ENCODE measurements at regions not wholly inside any gene's neighbourhood (a gene's known extent, or its start where the extent isn't known, plus 50 kb on each side); places are given as distances from the start of the nearest gene placed in this dataset.

DNA sequence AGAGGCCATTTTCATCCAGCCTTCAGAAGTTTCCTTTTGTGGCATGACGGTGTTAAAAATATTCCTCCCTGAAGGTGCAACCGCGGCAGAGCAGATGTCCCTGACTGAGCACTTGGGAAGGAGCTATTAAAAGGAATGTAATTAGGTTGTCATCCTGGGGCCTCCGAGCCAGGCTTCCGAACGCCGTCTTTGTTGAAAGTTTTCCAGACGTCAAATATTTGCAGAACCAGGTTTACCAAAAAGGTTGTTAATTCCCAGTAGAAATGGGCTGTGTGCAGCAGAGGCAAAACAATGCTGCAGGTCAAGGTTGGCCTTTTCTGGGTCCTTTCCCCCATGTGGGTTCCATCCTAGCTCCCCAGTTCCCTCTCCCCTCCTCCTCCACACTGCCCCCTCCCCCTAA lies 88.8 kb upstream of the CALM2 start:
- DNase-seq (ENCODE audit: low spot score), result no peak
- Histone ChIP-seq H3K4me3 (no peak overlapping the region), H3K27ac (no peak overlapping the region)
- TF ChIP-seq, protein P1, sequence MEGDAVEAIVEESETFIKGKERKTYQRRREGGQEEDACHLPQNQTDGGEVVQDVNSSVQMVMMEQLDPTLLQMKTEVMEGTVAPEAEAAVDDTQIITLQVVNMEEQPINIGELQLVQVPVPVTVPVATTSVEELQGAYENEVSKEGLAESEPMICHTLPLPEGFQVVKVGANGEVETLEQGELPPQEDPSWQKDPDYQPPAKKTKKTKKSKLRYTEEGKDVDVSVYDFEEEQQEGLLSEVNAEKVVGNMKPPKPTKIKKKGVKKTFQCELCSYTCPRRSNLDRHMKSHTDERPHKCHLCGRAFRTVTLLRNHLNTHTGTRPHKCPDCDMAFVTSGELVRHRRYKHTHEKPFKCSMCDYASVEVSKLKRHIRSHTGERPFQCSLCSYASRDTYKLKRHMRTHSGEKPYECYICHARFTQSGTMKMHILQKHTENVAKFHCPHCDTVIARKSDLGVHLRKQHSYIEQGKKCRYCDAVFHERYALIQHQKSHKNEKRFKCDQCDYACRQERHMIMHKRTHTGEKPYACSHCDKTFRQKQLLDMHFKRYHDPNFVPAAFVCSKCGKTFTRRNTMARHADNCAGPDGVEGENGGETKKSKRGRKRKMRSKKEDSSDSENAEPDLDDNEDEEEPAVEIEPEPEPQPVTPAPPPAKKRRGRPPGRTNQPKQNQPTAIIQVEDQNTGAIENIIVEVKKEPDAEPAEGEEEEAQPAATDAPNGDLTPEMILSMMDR (IDR thresholded peaks at IDR 0.05), result no peak

DNA sequence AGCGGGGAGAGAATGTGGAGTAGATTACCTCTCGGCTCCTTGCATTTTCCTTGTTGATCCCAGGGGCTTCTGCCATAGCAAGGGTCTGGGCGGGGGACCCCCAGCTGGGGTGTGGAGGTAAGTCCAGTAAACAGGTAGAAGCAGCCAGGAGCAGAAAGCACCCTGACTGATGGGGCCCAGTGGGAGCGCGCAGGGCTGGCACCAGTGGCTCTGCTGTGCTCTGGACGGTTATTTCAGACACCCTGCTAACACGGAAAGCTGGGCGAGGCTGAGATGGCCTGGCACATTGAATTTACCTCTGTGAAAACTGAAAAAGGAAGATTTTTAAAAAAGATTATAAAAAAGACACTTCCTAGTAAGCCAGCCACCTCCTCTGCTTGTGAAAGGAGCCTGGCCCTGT lies 88.4 kb upstream of the CALM2 start:
- no peak for DNase-seq (ENCODE audit: low spot score)
- Histone ChIP-seq H3K4me3 (no peak overlapping the region), H3K27ac (no peak overlapping the region)
- TF ChIP-seq, protein P1 (IDR thresholded peaks at IDR 0.05), result no peak

DNA sequence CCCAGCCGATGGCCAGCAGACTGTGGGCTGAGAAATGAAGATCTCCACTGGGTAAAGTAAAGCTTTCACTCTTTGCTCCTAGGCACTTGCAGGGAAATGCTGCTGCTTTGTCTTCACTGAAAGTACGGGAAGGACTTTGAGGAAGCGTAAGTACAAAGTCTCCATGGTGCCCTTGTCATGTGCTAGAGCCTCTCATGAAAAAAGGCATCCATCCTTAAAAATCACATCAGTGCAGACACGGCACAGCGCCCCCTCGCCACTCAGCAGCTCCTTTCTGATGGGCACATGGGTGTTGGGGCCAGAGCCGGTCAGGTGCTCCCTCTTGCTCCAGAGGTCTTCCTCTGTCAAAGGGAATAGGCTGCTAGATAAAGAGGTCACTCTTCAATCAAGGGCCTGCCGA lies 87.8 kb upstream of the CALM2 start:
- Histone ChIP-seq H3K27ac (no peak overlapping the region), H3K4me3 (no peak overlapping the region)
- TF ChIP-seq, protein P1 (IDR thresholded peaks at IDR 0.05), result no peak
- no peak for DNase-seq (ENCODE audit: low spot score)

DNA sequence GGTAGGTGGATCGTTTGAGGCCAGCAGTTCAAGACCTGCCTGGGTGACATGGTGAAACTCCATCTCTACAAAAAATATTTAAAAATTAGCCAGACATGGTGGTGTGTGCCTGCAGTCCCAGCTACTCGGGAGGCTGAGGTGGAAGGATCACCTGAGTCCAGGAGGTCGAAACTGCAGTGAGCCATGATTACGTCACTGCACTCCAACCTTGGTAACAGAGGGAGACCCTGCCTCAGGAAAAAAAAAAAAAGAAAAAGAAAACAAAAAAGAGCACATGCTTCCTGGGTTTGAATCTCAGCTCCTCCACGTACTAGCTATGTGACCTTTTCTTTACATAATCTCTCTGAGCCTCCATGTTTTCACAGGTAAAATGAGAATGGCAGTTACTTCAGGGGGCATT lies 86.3 kb upstream of the CALM2 start:
- Histone ChIP-seq H3K4me3 (no peak overlapping the region), H3K27ac (no peak overlapping the region)
- TF ChIP-seq, protein P1 (IDR thresholded peaks at IDR 0.05), result no peak
- DNase-seq (ENCODE audit: low spot score), result no peak

DNA sequence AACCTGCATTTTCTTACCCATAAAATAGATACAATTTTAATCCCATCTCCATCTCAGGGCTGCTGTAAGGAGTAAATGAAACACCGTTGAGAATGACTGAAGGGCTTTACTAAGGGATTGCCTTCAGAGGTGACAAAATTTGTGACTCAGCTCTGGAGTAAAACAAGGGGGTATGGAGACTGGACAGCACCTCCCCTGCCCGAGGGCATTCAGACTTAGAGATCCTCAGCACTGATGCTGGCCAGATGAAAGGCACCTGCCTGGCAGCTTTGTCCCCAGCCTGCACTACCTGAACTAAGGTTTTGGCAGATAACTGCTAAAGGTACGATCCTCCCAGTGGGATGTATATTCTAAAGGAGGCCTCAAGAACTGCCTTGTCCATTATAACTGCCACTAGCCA lies 84.7 kb upstream of the CALM2 start:
- TF ChIP-seq, protein P1 (IDR thresholded peaks at IDR 0.05), result no peak
- Histone ChIP-seq H3K4me3 (no peak overlapping the region), H3K27ac (no peak overlapping the region)
- DNase-seq (ENCODE audit: low spot score), result no peak

DNA sequence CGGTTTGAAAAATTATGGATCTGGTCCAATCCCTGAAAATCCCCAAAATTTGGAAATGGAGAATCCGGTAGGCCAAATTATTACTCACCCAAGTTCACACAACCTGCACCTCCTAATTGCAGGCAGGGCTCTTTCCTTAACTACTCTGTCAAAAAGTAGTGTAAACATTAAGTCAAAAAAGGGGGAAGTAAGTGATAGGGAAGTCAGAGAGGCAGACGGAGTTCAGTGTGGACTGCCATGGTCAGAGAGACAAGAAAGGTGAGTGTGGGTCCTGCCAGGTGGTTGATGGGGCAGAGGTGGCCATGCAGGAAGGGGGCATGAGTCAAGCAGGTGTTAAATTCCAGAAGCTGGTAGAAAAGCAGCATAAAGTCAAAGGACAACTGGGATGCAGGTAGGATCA lies 83.5 kb upstream of the CALM2 start:
- TF ChIP-seq, protein P1 (IDR thresholded peaks at IDR 0.05), result no peak
- DNase-seq (ENCODE audit: low spot score), result no peak
- Histone ChIP-seq H3K27ac (no peak overlapping the region), H3K4me3 (no peak overlapping the region)

DNA sequence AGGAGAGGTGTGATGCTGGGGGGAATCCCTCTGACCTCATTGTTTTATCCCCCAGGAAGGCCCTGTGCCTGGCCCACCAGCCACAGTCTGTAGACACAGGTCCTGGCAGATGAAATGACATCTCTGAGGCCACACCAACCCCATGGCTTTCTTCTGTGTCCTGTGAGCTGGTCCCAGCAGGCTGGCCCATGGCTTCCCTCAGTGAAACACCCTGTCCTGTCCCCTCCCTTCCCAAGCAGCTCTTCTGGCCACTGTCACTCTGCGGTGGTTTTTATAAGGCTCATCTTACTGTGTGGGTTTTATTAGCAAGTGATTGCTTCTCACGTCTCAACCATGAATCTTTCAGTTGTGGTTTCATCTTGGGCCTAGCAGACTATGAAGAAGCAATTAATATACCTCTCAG lies 81.6 kb upstream of the CALM2 start:
- DNase-seq (ENCODE audit: low spot score), result no peak
- H3K27ac ChIP-seq, result no peak overlapping the region
- no peak overlapping the region for H3K4me3 ChIP-seq
- TF ChIP-seq, protein P1 (IDR thresholded peaks at IDR 0.05), result no peak
